Glutamatergic neuron (in vitro differentiated cells): ENCODE measurements at regions not wholly inside any gene's neighbourhood (a gene's known extent, or its start where the extent isn't known, plus 50 kb on each side); places are given as distances from the start of the nearest gene placed in this dataset.

Source experiments
- DNase-seq: peaks from one replicate; pipeline ENCODE4 v3.0.0; 2022
- H3K27ac Mint-ChIP-seq: one replicate; pipeline ENCODE4 v1.8.0; 2020; ENCODE audit warnings: mild to moderate bottlenecking, mixed read lengths, inconsistent platforms; ENCODE audit not compliant: unreplicated experiment
- H3K27me3 Mint-ChIP-seq: one replicate; pipeline ENCODE4 v1.8.0; 2020; ENCODE audit warnings: mild to moderate bottlenecking, moderate library complexity, mixed read lengths, inconsistent platforms; ENCODE audit not compliant: unreplicated experiment
- H3K36me3 Mint-ChIP-seq: one replicate; pipeline ENCODE4 v1.8.0; 2020; ENCODE audit warnings: mild to moderate bottlenecking, mixed read lengths, inconsistent platforms; ENCODE audit not compliant: unreplicated experiment
- H3K4me1 Mint-ChIP-seq: one replicate; pipeline ENCODE4 v1.8.0; 2020; ENCODE audit warnings: mild to moderate bottlenecking, low read depth, mixed read lengths, inconsistent platforms; ENCODE audit not compliant: unreplicated experiment
- H3K4me3 Mint-ChIP-seq: one replicate; pipeline ENCODE4 v1.8.0; 2020; ENCODE audit warnings: mild to moderate bottlenecking, mixed read lengths, inconsistent platforms; ENCODE audit not compliant: unreplicated experiment
- H3K9me3 Mint-ChIP-seq: one replicate; pipeline ENCODE4 v1.8.0; 2020; ENCODE audit warnings: mild to moderate bottlenecking, moderate library complexity, mixed read lengths, inconsistent platforms; ENCODE audit not compliant: unreplicated experiment
- CTCF ChIP-seq: fragments of 200-600 bp; sonication (generic); IDR thresholded peaks from one replicate; pipeline ENCODE4 v1.5.0; 2021; ENCODE audit not compliant: partially characterized antibody, unreplicated experiment

- Mint-ChIP-seq H3K27me3 (peaks cover 2% of the 10 kb centered on the region), H3K36me3 (no peaks in the 10 kb centered on the region), H3K4me3 (peak overlapping the region; percentile 31), H3K27ac (peak overlapping the region; percentile 50), H3K4me1 (peaks cover 19% of the 10 kb centered on the region), H3K9me3 (peaks cover 4% of the 10 kb centered on the region)
- no peak for DNase-seq
- TF ChIP-seq CTCF = no peak
These were observed 353.8 kb upstream of the RSPO3 start for GRCh38 chr6:126764671-126765070.

- H3K36me3 Mint-ChIP-seq = no peaks in the 10 kb centered on the region
- no peak for DNase-seq
- no peak overlapping the region for H3K4me3 Mint-ChIP-seq
- H3K27me3 Mint-ChIP-seq = no peaks in the 10 kb centered on the region
- H3K27ac Mint-ChIP-seq = no peak overlapping the region
- TF ChIP-seq CTCF = no peak
- H3K9me3 Mint-ChIP-seq = peaks cover 4% of the 10 kb centered on the region
- H3K4me1 Mint-ChIP-seq = peaks cover 23% of the 10 kb centered on the region
These were observed 351.7 kb upstream of the RSPO3 start for GRCh38 chr6:126766820-126767219.

- no peak overlapping the region for H3K27ac Mint-ChIP-seq
- H3K36me3 Mint-ChIP-seq = no peaks in the 10 kb centered on the region
- H3K9me3 Mint-ChIP-seq = peaks cover 4% of the 10 kb centered on the region
- no peak overlapping the region for H3K4me3 Mint-ChIP-seq
- H3K4me1 Mint-ChIP-seq = peaks cover 27% of the 10 kb centered on the region
- no peaks in the 10 kb centered on the region for H3K27me3 Mint-ChIP-seq
- no peak for TF ChIP-seq CTCF
- no peak for DNase-seq
These were observed 350.8 kb upstream of the RSPO3 start for GRCh38 chr6:126767711-126768110.

- no peak for TF ChIP-seq CTCF
- no peak for DNase-seq
- Mint-ChIP-seq H3K4me3 (no peak overlapping the region), H3K9me3 (no peaks in the 10 kb centered on the region), H3K4me1 (peaks cover 24% of the 10 kb centered on the region), H3K27ac (no peak overlapping the region), H3K36me3 (no peaks in the 10 kb centered on the region), H3K27me3 (no peaks in the 10 kb centered on the region)
These were observed 348.3 kb upstream of the RSPO3 start for GRCh38 chr6:126770176-126770575.

- Mint-ChIP-seq H3K4me3 (no peak overlapping the region), H3K36me3 (no peaks in the 10 kb centered on the region), H3K27ac (no peak overlapping the region), H3K4me1 (peaks cover 15% of the 10 kb centered on the region), H3K27me3 (no peaks in the 10 kb centered on the region), H3K9me3 (no peaks in the 10 kb centered on the region)
- no peak for DNase-seq
- no peak for TF ChIP-seq CTCF
These were observed 345.2 kb upstream of the RSPO3 start for GRCh38 chr6:126773112-126773805.
